Esophagus muscularis mucosa (tissue), 4 donors: ENCODE measurements at regions not wholly inside any gene's neighbourhood (a gene's known extent, or its start where the extent isn't known, plus 50 kb on each side); places are given as distances from the start of the nearest gene placed in this dataset.

Experiments used
- CTCF ChIP-seq, 3 experiments: fragments of 200-600 bp in 2 of 3; fragments of 450-650 bp in 1 of 3; sonication (generic) in 2 of 3; IDR thresholded peaks; one replicate each; pipeline ENCODE4 v1.5.1; 2017 to 2019; ENCODE audit warnings: antibody characterized with exemption in 3 of 3, mild to moderate bottlenecking in 2 of 3, moderate library complexity in 1 of 3
- EP300 ChIP-seq: sonication (generic); formaldehyde crosslinking; IDR thresholded peaks from one replicate; pipeline ENCODE4 v1.6.1; 2017; ENCODE audit warnings: antibody characterized with exemption
- POLR2AphosphoS5 ChIP-seq, 2 donors: sonication (generic); formaldehyde crosslinking; IDR thresholded peaks; one replicate each; pipeline ENCODE4 v1.6.1; 2017; ENCODE audit warnings: antibody characterized with exemption in 2 of 2

- TF ChIP-seq CTCF (IDR thresholded peaks at IDR 0.05) (no peak), POLR2AphosphoS5 (IDR thresholded peaks at IDR 0.05) (no peak), EP300 (no peak)
These were observed 794.7 kb upstream of the GBE1 start for GRCh38 chr3:82556113-82556512.
